GM12875 (cell line): ENCODE measurements at regions not wholly inside any gene's neighbourhood (a gene's known extent, or its start where the extent isn't known, plus 50 kb on each side); places are given as distances from the start of the nearest gene placed in this dataset.

Experiments
- H3K4me3 ChIP-seq: one replicate; pipeline ENCODE4 v1.5.1; 2011; ENCODE audit warnings: low read depth, low read length, control low read depth
- TF ChIP-seq, protein P1 (sequence below): IDR thresholded peaks from 2 replicates; pipeline ENCODE4 v1.5.1; 2011; ENCODE audit warnings: low read depth, mild to moderate bottlenecking, control low read depth, inconsistent platforms, low read length, moderate library complexity, borderline replicate concordance; ENCODE audit not compliant: insufficient read depth

GRCh38 chr17:71387456-71387855, 733.4 kb upstream of the SOX9 start:
- H3K4me3 ChIP-seq = no peak overlapping the region
- TF ChIP-seq, protein P1, sequence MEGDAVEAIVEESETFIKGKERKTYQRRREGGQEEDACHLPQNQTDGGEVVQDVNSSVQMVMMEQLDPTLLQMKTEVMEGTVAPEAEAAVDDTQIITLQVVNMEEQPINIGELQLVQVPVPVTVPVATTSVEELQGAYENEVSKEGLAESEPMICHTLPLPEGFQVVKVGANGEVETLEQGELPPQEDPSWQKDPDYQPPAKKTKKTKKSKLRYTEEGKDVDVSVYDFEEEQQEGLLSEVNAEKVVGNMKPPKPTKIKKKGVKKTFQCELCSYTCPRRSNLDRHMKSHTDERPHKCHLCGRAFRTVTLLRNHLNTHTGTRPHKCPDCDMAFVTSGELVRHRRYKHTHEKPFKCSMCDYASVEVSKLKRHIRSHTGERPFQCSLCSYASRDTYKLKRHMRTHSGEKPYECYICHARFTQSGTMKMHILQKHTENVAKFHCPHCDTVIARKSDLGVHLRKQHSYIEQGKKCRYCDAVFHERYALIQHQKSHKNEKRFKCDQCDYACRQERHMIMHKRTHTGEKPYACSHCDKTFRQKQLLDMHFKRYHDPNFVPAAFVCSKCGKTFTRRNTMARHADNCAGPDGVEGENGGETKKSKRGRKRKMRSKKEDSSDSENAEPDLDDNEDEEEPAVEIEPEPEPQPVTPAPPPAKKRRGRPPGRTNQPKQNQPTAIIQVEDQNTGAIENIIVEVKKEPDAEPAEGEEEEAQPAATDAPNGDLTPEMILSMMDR = no peak

DNA sequence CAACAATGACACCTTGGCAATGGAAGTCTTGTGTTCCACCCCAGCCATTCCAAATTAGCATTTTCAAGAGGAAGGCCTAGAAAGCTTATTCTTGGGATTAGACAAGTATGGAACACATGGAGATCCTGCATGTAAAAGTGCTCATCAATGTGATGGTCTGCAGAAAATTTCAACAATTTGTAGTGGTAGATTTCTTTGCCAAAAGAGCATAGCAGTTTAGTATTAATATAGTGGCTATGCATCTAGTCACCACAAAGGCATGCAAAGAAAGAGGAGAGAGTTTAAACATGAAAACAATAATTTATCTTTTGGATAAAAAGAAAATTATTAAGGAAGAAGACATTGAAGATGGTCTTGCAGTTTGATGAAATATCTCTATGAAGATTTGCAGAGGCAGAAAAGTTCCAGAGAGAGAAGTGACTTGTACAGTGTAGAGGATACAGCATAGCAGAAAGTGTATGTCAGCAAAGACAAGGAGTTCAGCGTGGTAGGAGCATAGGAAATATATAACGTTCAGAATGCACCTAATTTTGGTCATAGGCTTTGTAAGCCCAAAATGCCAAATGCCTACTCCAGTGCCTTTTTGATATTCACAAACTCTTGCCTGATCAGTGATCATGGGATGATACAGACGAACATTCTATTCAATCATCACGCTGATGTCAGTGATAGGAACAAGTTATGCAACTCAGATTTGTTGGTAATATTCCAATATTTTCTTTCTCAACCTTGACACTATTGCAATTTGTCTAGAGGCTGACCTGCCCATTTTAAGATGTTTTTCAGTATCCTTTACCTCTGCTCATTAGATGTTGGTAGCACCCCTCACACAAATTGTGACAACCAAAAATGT, 727.9 kb upstream of the SOX9 start:
- no peak overlapping the region for H3K4me3 ChIP-seq
- TF ChIP-seq, protein P1 = no peak

- TF ChIP-seq, protein P1 = no peak
Measured at GRCh38 chr17:71395901-71396300, 724.9 kb upstream of the SOX9 start.

GRCh38 chr17:71396711-71397110, 724.1 kb upstream of the SOX9 start:
- H3K4me3 ChIP-seq = no peak overlapping the region
- TF ChIP-seq, protein P1 = no peak

More at GRCh38 chr17:71395901-71396300, 724.9 kb upstream of the SOX9 start:
- H3K4me3 ChIP-seq = no peak overlapping the region

DNA sequence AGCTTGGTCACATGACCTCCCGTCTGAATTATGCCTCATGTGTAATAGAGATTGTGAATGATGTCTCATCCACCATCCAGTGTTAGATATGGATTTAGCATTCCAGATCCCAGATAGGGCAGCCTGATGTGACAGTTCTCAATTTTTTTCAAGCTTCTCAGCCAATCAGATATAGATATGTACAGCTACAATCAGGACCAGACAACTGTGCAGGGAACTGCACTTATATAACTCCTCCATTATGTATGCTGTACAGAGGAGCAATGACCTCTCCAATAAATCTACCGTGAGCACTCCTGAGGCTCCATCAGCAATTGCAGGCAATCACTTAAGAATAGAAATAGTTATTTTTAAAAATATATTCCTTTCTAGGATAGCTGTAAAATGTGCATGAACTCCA, 722.8 kb upstream of the SOX9 start:
- H3K4me3 ChIP-seq = no peak overlapping the region
- TF ChIP-seq, protein P1 = no peak

DNA sequence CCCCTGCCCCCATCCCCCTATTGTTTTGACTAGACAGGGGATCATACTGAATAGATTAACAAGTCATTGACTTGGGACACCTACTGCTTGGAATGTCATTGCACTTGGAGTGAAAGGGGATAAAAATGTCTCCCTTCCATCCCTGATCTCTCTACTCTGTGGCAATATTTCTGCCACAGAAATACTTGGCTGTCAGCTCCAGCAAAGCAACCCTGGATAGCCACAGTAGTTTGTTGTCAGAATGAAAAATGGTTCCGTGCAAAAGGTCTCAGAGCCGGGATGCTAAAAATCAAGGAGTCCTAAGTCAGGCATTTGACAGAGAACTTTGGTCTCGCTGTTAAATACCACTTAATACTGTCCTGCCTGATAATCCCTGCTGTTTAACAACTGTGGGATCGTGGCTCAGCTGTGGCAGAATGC, 722.0 kb upstream of the SOX9 start:
- H3K4me3 ChIP-seq = no peak overlapping the region
- TF ChIP-seq, protein P1 = no peak

DNA sequence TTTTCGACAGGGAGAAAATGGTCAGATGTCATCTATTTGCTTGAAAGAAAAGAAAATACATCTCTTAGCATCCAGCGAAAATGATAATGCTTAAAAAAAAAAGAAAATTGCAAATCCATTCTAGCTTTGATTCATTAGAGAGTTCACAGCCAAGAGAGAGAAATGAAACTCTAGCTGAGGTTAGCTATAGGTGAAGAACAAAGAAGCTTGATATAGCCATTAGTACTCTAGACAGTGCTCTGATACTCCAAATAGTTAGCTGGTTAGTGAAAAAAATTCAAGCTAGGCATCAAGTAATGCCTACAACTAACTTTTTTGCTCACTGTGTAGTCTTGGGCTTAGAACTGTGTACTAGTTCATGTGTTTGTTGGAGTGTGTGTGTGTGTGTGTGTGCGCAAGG, 721.6 kb upstream of the SOX9 start:
- no peak overlapping the region for H3K4me3 ChIP-seq
- TF ChIP-seq, protein P1 = no peak
